K562 (cell line): ENCODE measurements at regions not wholly inside any gene's neighbourhood (a gene's known extent, or its start where the extent isn't known, plus 50 kb on each side); places are given as distances from the start of the nearest gene placed in this dataset.

Experiments
- ATAC-seq: fragments of 200-7000 bp; cut with Tn5 transposase; 3 replicates; pipeline ENCODE4 v1.9.1; 2020; ENCODE audit warnings: moderate library complexity
- BruUV-seq: library from RNA; stranded (reverse); fragments of 400-500 nt; replicated peaks from 2 replicates; lab custom pipeline; 2021; lab: Mats Ljungman, UMichigan
- CTCF ChIA-PET: fragments of 300-600 bp; formaldehyde crosslinking; extraction: SDS; loops from one replicate; lab custom pipeline; 2021; ENCODE audit warnings: low intra/inter-chr PET ratio; lab: Yijun Ruan, JAX
- POLR2A ChIA-PET: fragments of 300-600, 350-650 bp; sonication (Branson Sonifier 250); formaldehyde crosslinking; extraction: SDS; loops from one replicate; lab custom pipeline; 2021; ENCODE audit warnings: antibody characterized with exemption, inconsistent platforms; lab: Yijun Ruan, JAX
- DNase-seq, 4 experiments: peaks; one replicate each; pipeline versions ENCODE4 v3.0.0 to v3.0.0-alpha.2; 2011 to 2018; ENCODE audit warnings: low spot score in 3 of 4, mixed read lengths in 3 of 4; ENCODE audit errors: extremely low read depth in 1 of 4
- FAIRE-seq: peaks from 2 replicates; lab custom pipeline; 2011; peaks lifted over from hg19 to GRCh38; lab: Jason Lieb, UNC
- H2AFZ ChIP-seq: 2 replicates; pipeline ENCODE4 v1.6.0; 2011; ENCODE audit warnings: low read depth, low read length, control low read depth, inconsistent platforms
- H3K27ac ChIP-seq: fragments of 200-600 bp; 3 replicates; pipeline ENCODE4 v1.8.0; 2011; ENCODE audit warnings: low read depth, mild to moderate bottlenecking, control low read depth, inconsistent platforms, low read length, moderate library complexity, mixed read lengths; ENCODE audit errors: extremely low read depth
- H3K27me3 ChIP-seq, 2 experiments: fragments of 300-600 bp in 1 of 2; 2 replicates in 1 of 2; 3 replicates in 1 of 2; pipeline versions ENCODE4 v1.6.0 to v1.8.0; 2011; ENCODE audit warnings: inconsistent platforms in 2 of 2, low read length in 2 of 2, mild to moderate bottlenecking in 1 of 2, mixed read lengths in 1 of 2, moderate library complexity in 1 of 2; ENCODE audit not compliant: control insufficient read depth in 2 of 2, insufficient read depth in 2 of 2
- H3K36me3 ChIP-seq: fragments of 300-600 bp; 3 replicates; pipeline ENCODE4 v1.8.0; 2011; ENCODE audit warnings: mild to moderate bottlenecking, low read length, inconsistent platforms; ENCODE audit not compliant: control insufficient read depth, insufficient read depth
- H3K4me1 ChIP-seq, 2 experiments: fragments of 200-600 bp in 1 of 2; replicated peaks in 1 of 2; 2 replicates in 1 of 2; 3 replicates in 1 of 2; pipeline versions ENCODE4 v1.5.1 to v1.8.0; 2011; ENCODE audit warnings: inconsistent platforms in 2 of 2, low read length in 2 of 2, mild to moderate bottlenecking in 1 of 2, mixed read lengths in 1 of 2, moderate library complexity in 1 of 2; ENCODE audit not compliant: control insufficient read depth in 2 of 2, insufficient read depth in 2 of 2
- H3K4me2 ChIP-seq: 2 replicates; pipeline ENCODE4 v1.6.1; 2011; ENCODE audit warnings: low read length, control low read depth, inconsistent platforms, mixed read lengths; ENCODE audit not compliant: insufficient read depth
- H3K4me3 ChIP-seq: fragments of 200-600 bp; sonication (generic), shearing (Covaris generic); 2 replicates; pipeline ENCODE4 v1.5.1; 2016; ENCODE audit warnings: control low read depth, inconsistent platforms
- H3K79me2 ChIP-seq: fragments of 200-600 bp; 3 replicates; pipeline ENCODE4 v1.8.0; 2011; ENCODE audit warnings: low read length, inconsistent platforms; ENCODE audit not compliant: control insufficient read depth, insufficient read depth
- H3K9ac ChIP-seq, 2 experiments: 2 replicates each; pipeline versions ENCODE4 v1.6.0 to v1.6.1; 2011; ENCODE audit warnings: low read depth in 2 of 2, low read length in 2 of 2, control low read depth in 1 of 2, inconsistent platforms in 1 of 2, mild to moderate bottlenecking in 1 of 2, mixed read lengths in 1 of 2; ENCODE audit not compliant: insufficient read depth in 1 of 2
- H3K9me1 ChIP-seq: one replicate; pipeline ENCODE4 v1.6.0; 2011; ENCODE audit warnings: inconsistent platforms, mild to moderate bottlenecking, low read length, moderate library complexity; ENCODE audit not compliant: control insufficient read depth, insufficient read depth
- H3K9me3 ChIP-seq: replicated peaks from 2 replicates; pipeline ENCODE4 v1.5.1; 2011; ENCODE audit warnings: low read depth, low read length, inconsistent platforms; ENCODE audit not compliant: control insufficient read depth, insufficient read depth
- H4K20me1 ChIP-seq: replicated peaks from 2 replicates; pipeline ENCODE4 v1.6.1; 2011; ENCODE audit warnings: low read length, inconsistent platforms, mixed read lengths; ENCODE audit not compliant: control insufficient read depth, insufficient read depth
- BRF1 ChIP-seq: IDR thresholded peaks from 3 replicates; pipeline ENCODE4 v1.6.1; 2011; ENCODE audit warnings: borderline replicate concordance, mild to moderate bottlenecking; ENCODE audit not compliant: insufficient read length; ENCODE audit errors: extremely low read depth
- DPF2 ChIP-seq: fragments of 450-650 bp; IDR thresholded peaks from 2 replicates; pipeline ENCODE4 v1.6.1; 2016
- IRF2 ChIP-seq: sonication (generic); formaldehyde crosslinking; IDR thresholded peaks from 2 replicates; pipeline ENCODE4 v1.8.1; 2022; ENCODE audit warnings: mild to moderate bottlenecking, missing genetic modification reagents
- KDM4B ChIP-seq, 2 experiments: fragments of 450-650 bp in 1 of 2; sonication (generic) in 1 of 2; IDR thresholded peaks; 2 replicates each; pipeline ENCODE4 v1.6.1; 2016 to 2017; ENCODE audit warnings: borderline replicate concordance in 2 of 2, antibody characterized with exemption in 1 of 2, low read depth in 1 of 2, mild to moderate bottlenecking in 1 of 2
- RREB1 ChIP-seq: fragments of 250-450 bp; sonication (Bioruptor Pico); IDR thresholded peaks from 2 replicates; pipeline ENCODE4 v1.4.0; 2020
- STAG1 ChIP-seq: sonication (generic); formaldehyde crosslinking; IDR thresholded peaks from 2 replicates; pipeline ENCODE4 v1.5.0; 2020; ENCODE audit warnings: missing genetic modification reagents, borderline replicate concordance
- THAP7 ChIP-seq: fragments of 250-450 bp; sonication (Bioruptor Pico); IDR thresholded peaks from 2 replicates; pipeline ENCODE4 v1.5.0; 2021
- WGBS: fragments of 100-300 bp; shearing (Covaris generic); methylation state at CpG from one replicate; pipeline ENCODE4 v1.1.6; 2016; ENCODE audit warnings: low coverage, mixed read lengths; ENCODE audit not compliant: insufficient coverage; ENCODE audit errors: missing lambda C conversion rate; 5-methylcytosine and 5-hydroxymethylcytosine counted together
- in situ Hi-C: fragments of 300-500 bp; cut with MboI; formaldehyde crosslinking; loops from 4 replicates; pipeline ENCODE4 v1.15.0; 2018; ENCODE audit warnings: inconsistent platforms, mixed read lengths
- intact Hi-C: fragments of 100-400 bp; cut with micrococcal nuclease; formaldehyde crosslinking; loops from 2 replicates; pipeline ENCODE4 v1.14.2; 2022
- TF ChIP-seq, protein P1 (sequence below): sonication (generic); formaldehyde crosslinking; IDR thresholded peaks from 2 replicates; pipeline ENCODE4 v1.8.0; 2022; ENCODE audit warnings: mild to moderate bottlenecking, missing genetic modification reagents

- Histone ChIP-seq H3K4me1 (no peaks in the 10 kb centered on the region), H3K4me2 (no peak overlapping the region), H3K4me3 (no peak overlapping the region), H3K9me3 (no peaks in the 10 kb centered on the region; the same call in 1 of the 2 replicates), H3K27me3 (no peaks in the 10 kb centered on the region), H3K9me1 (no peaks in the 10 kb centered on the region), H3K79me2 (no peaks in the 10 kb centered on the region), H2AFZ (no peak overlapping the region), H3K27ac (no peak overlapping the region), H3K36me3 (no peaks in the 10 kb centered on the region)
- ATAC-seq (no peak), FAIRE-seq (no peak), DNase-seq (no peak)
- in situ Hi-C loops = no loop called here
- WGBS = 2% methylated on average over 7 of the region's 7 CpGs
- BruUV-seq = no TSS peak
- CTCF ChIA-PET = no interaction called here
- TF ChIP-seq, protein P1, sequence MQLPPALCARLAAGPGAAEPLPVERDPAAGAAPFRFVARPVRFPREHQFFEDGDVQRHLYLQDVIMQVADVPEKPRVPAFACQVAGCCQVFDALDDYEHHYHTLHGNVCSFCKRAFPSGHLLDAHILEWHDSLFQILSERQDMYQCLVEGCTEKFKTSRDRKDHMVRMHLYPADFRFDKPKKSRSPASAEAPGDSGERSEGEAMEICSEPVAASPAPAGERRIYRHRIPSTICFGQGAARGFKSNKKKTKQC (CRISPR knock-in tag) = no peak
- TF ChIP-seq RREB1 (CRISPR knock-in tag) = no peak
- no peak for TF ChIP-seq BRF1
- TF ChIP-seq IRF2 (CRISPR knock-in tag) = no peak
- TF ChIP-seq THAP7 = no peak
- TF ChIP-seq KDM4B (IDR thresholded peaks at IDR 0.05; ENCODE audit: borderline replicate concordance in 2 of 2, low read depth in 1 of 2) = no peak
- no peak for TF ChIP-seq DPF2
- no peak for TF ChIP-seq STAG1 (CRISPR knock-in tag)
- TF ChIP-seq, all 486 proteins: peak for 0
- POLR2A ChIA-PET = no interaction called here
- no peaks in the 10 kb centered on the region for H4K20me1 ChIP-seq
- no peak overlapping the region for H3K9ac ChIP-seq
- intact Hi-C loops = no loop called here
These were observed 259.7 kb downstream of the CMPK2 start for GRCh38 chr2:6605836-6606505.
